WERI-Rb-1 (cell line): ENCODE measurements at regions not wholly inside any gene's neighbourhood (a gene's known extent, or its start where the extent isn't known, plus 50 kb on each side); places are given as distances from the start of the nearest gene placed in this dataset.

Experiments used
- DNase-seq: peaks from one replicate; pipeline ENCODE4 v3.0.0-alpha.2; 2020
- H3K27ac ChIP-seq: fragments of 250-450 bp; sonication (Bioruptor Pico); 2 replicates; pipeline ENCODE4 v1.5.1; 2020; ENCODE audit warnings: mild to moderate bottlenecking, moderate library complexity
- H3K27me3 ChIP-seq: fragments of 250-450 bp; sonication (Bioruptor Pico); 2 replicates; pipeline ENCODE4 v1.5.1; 2021; ENCODE audit warnings: mild to moderate bottlenecking, low read depth, moderate library complexity; ENCODE audit not compliant: insufficient read depth, severe bottlenecking
- H3K36me3 ChIP-seq: fragments of 250-450 bp; sonication (Bioruptor Pico); 2 replicates; pipeline ENCODE4 v1.5.1; 2020; ENCODE audit warnings: mild to moderate bottlenecking, moderate library complexity
- H3K4me3 ChIP-seq: 2 replicates; pipeline ENCODE4 v1.5.1; 2011; ENCODE audit warnings: low read depth, mild to moderate bottlenecking, control low read depth, low read length
- H3K9me3 ChIP-seq: fragments of 250-450 bp; sonication (Bioruptor Pico); 2 replicates; pipeline ENCODE4 v1.5.1; 2021; ENCODE audit warnings: mild to moderate bottlenecking, moderate library complexity; ENCODE audit not compliant: severe bottlenecking
- CTCF ChIP-seq: IDR thresholded peaks from 2 replicates; pipeline ENCODE4 v1.5.1; 2011; ENCODE audit warnings: low read depth, mild to moderate bottlenecking, control low read depth, inconsistent platforms, low read length

GRCh38 chr3:176577447-176577846 lies 619.8 kb downstream of the TBL1XR1 start:
- Histone ChIP-seq H3K27ac (no peak overlapping the region), H3K9me3 (no peaks in the 10 kb centered on the region), H3K4me3 (no peak overlapping the region), H3K27me3 (no peaks in the 10 kb centered on the region), H3K36me3 (no peaks in the 10 kb centered on the region)
- DNase-seq, result no peak
- no peak for TF ChIP-seq CTCF

GRCh38 chr3:176574786-176575185 lies 622.5 kb downstream of the TBL1XR1 start:
- TF ChIP-seq CTCF, result no peak
- Histone ChIP-seq H3K27ac (no peak overlapping the region), H3K27me3 (no peaks in the 10 kb centered on the region), H3K36me3 (no peaks in the 10 kb centered on the region), H3K9me3 (no peaks in the 10 kb centered on the region), H3K4me3 (no peak overlapping the region)
- no peak for DNase-seq

- no peak overlapping the region for H3K27ac ChIP-seq
- DNase-seq, result no peak
- H3K27me3 ChIP-seq, result no peaks in the 10 kb centered on the region
- no peak overlapping the region for H3K4me3 ChIP-seq
- TF ChIP-seq CTCF, result no peak
- H3K36me3 ChIP-seq, result no peaks in the 10 kb centered on the region
- no peaks in the 10 kb centered on the region for H3K9me3 ChIP-seq
Observed at GRCh38 chr3:176571926-176572325, 625.4 kb downstream of the TBL1XR1 start.

- DNase-seq, result no peak
- no peaks in the 10 kb centered on the region for H3K27me3 ChIP-seq
- H3K27ac ChIP-seq, result no peak overlapping the region
- no peaks in the 10 kb centered on the region for H3K36me3 ChIP-seq
- H3K9me3 ChIP-seq, result no peaks in the 10 kb centered on the region
- no peak for TF ChIP-seq CTCF
- H3K4me3 ChIP-seq, result no peak overlapping the region
Observed at GRCh38 chr3:176570992-176571391, 626.3 kb downstream of the TBL1XR1 start.

GRCh38 chr3:176568189-176568588 lies 629.1 kb downstream of the TBL1XR1 start:
- H3K27me3 ChIP-seq, result no peaks in the 10 kb centered on the region
- no peaks in the 10 kb centered on the region for H3K9me3 ChIP-seq
- no peak for TF ChIP-seq CTCF
- H3K4me3 ChIP-seq, result no peak overlapping the region
- H3K27ac ChIP-seq, result no peak overlapping the region
- DNase-seq, result no peak
- no peaks in the 10 kb centered on the region for H3K36me3 ChIP-seq

GRCh38 chr3:176566757-176567156 lies 630.5 kb downstream of the TBL1XR1 start:
- no peak for DNase-seq
- Histone ChIP-seq H3K27me3 (no peaks in the 10 kb centered on the region), H3K4me3 (no peak overlapping the region), H3K36me3 (no peaks in the 10 kb centered on the region), H3K27ac (no peak overlapping the region), H3K9me3 (peaks cover 2% of the 10 kb centered on the region)
- TF ChIP-seq CTCF, result no peak
